Upper lobe of left lung (tissue), 6 donors: ENCODE measurements at regions not wholly inside any gene's neighbourhood (a gene's known extent, or its start where the extent isn't known, plus 50 kb on each side); places are given as distances from the start of the nearest gene placed in this dataset.
"Not testable (repeated sequence)": the region's sequence is repeated elsewhere in the genome, so short reads cannot be mapped to it uniquely, and the experiment has no call there.

Experiments used
- ATAC-seq, 2 donors: fragments of 200-7000 bp; cut with Tn5 transposase; one replicate each; pipeline ENCODE4 v1.9.1; 2022; ENCODE audit warnings: mild to moderate bottlenecking in 2 of 2, moderate library complexity in 2 of 2; ENCODE audit not compliant: low FRiP score in 2 of 2
- DNase-seq, 2 donors: peaks; one replicate each; pipeline ENCODE4 v3.0.0-alpha.2; 2019 to 2020
- H3K27ac ChIP-seq, 4 donors: fragments of 200-600 bp; sonication (generic); one replicate each; pipeline ENCODE4 v1.5.1; 2016 to 2019
- H3K27me3 ChIP-seq, 4 donors: fragments of 200-600 bp; sonication (generic); one replicate each; pipeline ENCODE4 v1.5.1; 2017 to 2019
- H3K36me3 ChIP-seq, 4 donors: fragments of 200-600 bp; sonication (generic); one replicate each; pipeline ENCODE4 v1.5.1; 2016 to 2019
- H3K4me1 ChIP-seq, 4 donors: fragments of 200-600 bp; sonication (generic); one replicate each; pipeline ENCODE4 v1.5.1; 2018 to 2019
- H3K4me3 ChIP-seq, 4 donors: fragments of 200-600 bp; sonication (generic); one replicate each; pipeline ENCODE4 v1.5.1; 2017 to 2019; ENCODE audit warnings: mild to moderate bottlenecking in 2 of 4, moderate library complexity in 1 of 4
- H3K9me3 ChIP-seq, 4 donors: fragments of 200-600 bp; sonication (generic); one replicate each; pipeline ENCODE4 v1.5.1; 2018 to 2019
- CTCF ChIP-seq, 6 experiments: fragments of 450-650 bp in 4 of 6; fragments of 200-600 bp in 2 of 6; sonication (generic) in 2 of 6; IDR thresholded peaks; one replicate each; pipeline ENCODE4 v1.5.1; 2016 to 2019; ENCODE audit warnings: antibody characterized with exemption in 6 of 6
- EP300 ChIP-seq, 4 donors: sonication (generic); formaldehyde crosslinking; IDR thresholded peaks; one replicate each; pipeline ENCODE4 v1.5.1; 2017; ENCODE audit warnings: antibody characterized with exemption in 4 of 4, control low read depth in 2 of 4
- POLR2A ChIP-seq, 4 donors: fragments of 450-650 bp; IDR thresholded peaks; one replicate each; pipeline ENCODE4 v1.5.1; 2016 to 2017; ENCODE audit warnings: antibody characterized with exemption in 4 of 4, mild to moderate bottlenecking in 2 of 4
- POLR2AphosphoS5 ChIP-seq, 2 donors: sonication (generic); formaldehyde crosslinking; IDR thresholded peaks; one replicate each; pipeline ENCODE4 v1.5.1; 2017; ENCODE audit warnings: antibody characterized with exemption in 2 of 2
- WGBS, 2 donors: methylation state at CpG; one replicate each; pipeline ENCODE4 v1.1.5; 2017 to 2018; 5-methylcytosine and 5-hydroxymethylcytosine counted together
- donor health status: DM: no; HTN: no; CAD: no; lungs with moderate emphysema.
- donor health status: DM: no; HTN: yes; CAD: no; lungs with severe emphysema.

GRCh38 chr4:66949419-66949818 lies 595.9 kb downstream of the CENPC start:
- H3K4me1 ChIP-seq, result no peaks in the 10 kb centered on the region
- no peak overlapping the region for H3K4me3 ChIP-seq
- TF ChIP-seq CTCF (IDR thresholded peaks at IDR 0.05) (no peak), POLR2A (IDR thresholded peaks at IDR 0.05) (no peak), POLR2AphosphoS5 (IDR thresholded peaks at IDR 0.05) (no peak), EP300 (IDR thresholded peaks at IDR 0.05) (no peak)
- H3K27ac ChIP-seq, result no peak overlapping the region
- 41 to 52% methylated on average over 1 of the region's 1 CpG for WGBS, 2 donors
- H3K9me3 ChIP-seq, result no peaks in the 10 kb centered on the region
- ATAC-seq (no peak), DNase-seq (no peak)
- H3K27me3 ChIP-seq, result no peaks in the 10 kb centered on the region
- no peaks in the 10 kb centered on the region for H3K36me3 ChIP-seq

- no peaks in the 10 kb centered on the region for H3K27me3 ChIP-seq
- TF ChIP-seq POLR2AphosphoS5 (IDR thresholded peaks at IDR 0.05) (no peak), POLR2A (IDR thresholded peaks at IDR 0.05) (no peak), CTCF (IDR thresholded peaks at IDR 0.05) (no peak), EP300 (IDR thresholded peaks at IDR 0.05) (no peak)
Observed at GRCh38 chr4:66946761-66947160, 598.5 kb downstream of the CENPC start.

GRCh38 chr4:66943112-66943511 lies 602.2 kb downstream of the CENPC start:
- H3K4me1 ChIP-seq, result no peaks in the 10 kb centered on the region
- no peak overlapping the region for H3K4me3 ChIP-seq
- no peaks in the 10 kb centered on the region for H3K27me3 ChIP-seq
- 60 to 92% methylated on average over 4 of the region's 4 CpGs for WGBS, 2 donors
- H3K9me3 ChIP-seq, result no peaks in the 10 kb centered on the region
- TF ChIP-seq CTCF (IDR thresholded peaks at IDR 0.05), result no peak
- TF ChIP-seq POLR2AphosphoS5 (IDR thresholded peaks at IDR 0.05), result no peak
- TF ChIP-seq POLR2A (IDR thresholded peaks at IDR 0.05), result no peak
- no peak for TF ChIP-seq EP300 (IDR thresholded peaks at IDR 0.05)
- DNase-seq, result no peak
- no peak overlapping the region for H3K27ac ChIP-seq
- H3K36me3 ChIP-seq, result no peaks in the 10 kb centered on the region
- peak in 1 of 2 donors; percentile 89 for ATAC-seq

More at GRCh38 chr4:66946761-66947160, 598.5 kb downstream of the CENPC start:
- Histone ChIP-seq H3K4me1 (no peaks in the 10 kb centered on the region), H3K4me3 (no peak overlapping the region), H3K27ac (no peak overlapping the region), H3K36me3 (no peaks in the 10 kb centered on the region), H3K9me3 (no peaks in the 10 kb centered on the region)
- no peak for DNase-seq
- no peak for ATAC-seq
- whole genome bisulfite sequencing, 2 donors, result 80 to 86% methylated on average over 1 of the region's 1 CpG

GRCh38 chr4:66931981-66932380 lies 613.3 kb downstream of the CENPC start:
- not testable (repeated sequence) for ATAC-seq, DNase-seq, H3K9me3 ChIP-seq, H3K4me3 ChIP-seq, H3K27ac ChIP-seq, H3K36me3 ChIP-seq, H3K27me3 ChIP-seq, H3K4me1 ChIP-seq
- 80 to 95% methylated on average over 3 of the region's 3 CpGs for WGBS, 2 donors

GRCh38 chr4:66930206-66930605 lies 615.1 kb downstream of the CENPC start:
- TF ChIP-seq POLR2AphosphoS5 (IDR thresholded peaks at IDR 0.05), result no peak
- TF ChIP-seq CTCF (IDR thresholded peaks at IDR 0.05), result no peak
- no peak for TF ChIP-seq EP300 (IDR thresholded peaks at IDR 0.05)
- no peak for TF ChIP-seq POLR2A (IDR thresholded peaks at IDR 0.05)

More at GRCh38 chr4:66930206-66930605, 615.1 kb downstream of the CENPC start:
- no peak overlapping the region for H3K27ac ChIP-seq
- no peak overlapping the region for H3K4me3 ChIP-seq
- DNase-seq, result no peak
- no peaks in the 10 kb centered on the region for H3K4me1 ChIP-seq
- no peaks in the 10 kb centered on the region for H3K27me3 ChIP-seq
- H3K9me3 ChIP-seq, result no peaks in the 10 kb centered on the region
- H3K36me3 ChIP-seq, result no peaks in the 10 kb centered on the region
- no peak for ATAC-seq
